ENCODE measurements at regions not wholly inside any gene's neighbourhood (a gene's known extent, or its start where the extent isn't known, plus 50 kb on each side); places are given as distances from the start of the nearest gene placed in this dataset.

- no peaks in the 10 kb centered on the region for H4K20me1 ChIP-seq (ENCODE audit: insufficient read depth, low read depth, low read length)
- H2AFZ ChIP-seq (ENCODE audit: low read length): no peak overlapping the region
- H3K27ac ChIP-seq (ENCODE audit: low read length): no peak overlapping the region
- no peak overlapping the region for H3K4me2 ChIP-seq (ENCODE audit: low read depth, low read length, poor library complexity, severe bottlenecking)
- no peaks in the 10 kb centered on the region for H3K9me2 ChIP-seq (replicated peaks; ENCODE audit: insufficient read depth, low read length)
- no peaks in the 10 kb centered on the region for H3K79me2 ChIP-seq (ENCODE audit: low read length)
- no peaks in the 10 kb centered on the region for H3K4me1 ChIP-seq (ENCODE audit: low read length)
- H3K9ac ChIP-seq (ENCODE audit: low read length): no peak overlapping the region
- no peaks in the 10 kb centered on the region for H3K27me3 ChIP-seq (ENCODE audit: low read length)
- H3K9me3 ChIP-seq (ENCODE audit: low read length): no peaks in the 10 kb centered on the region
- DNase-seq: no peak
- H3K36me3 ChIP-seq (ENCODE audit: insufficient read depth, low read length): no peaks in the 10 kb centered on the region
- no peak overlapping the region for H3K4me3 ChIP-seq (ENCODE audit: low read length)
Measured at GRCh38 chr10:128614016-128614605, 487.9 kb upstream of the MKI67 start.

- Histone ChIP-seq H3K4me2 (ENCODE audit: low read depth, low read length, poor library complexity, severe bottlenecking) (no peak overlapping the region), H3K4me3 (ENCODE audit: low read length) (no peak overlapping the region), H3K4me1 (ENCODE audit: low read length) (no peaks in the 10 kb centered on the region), H3K27ac (ENCODE audit: low read length) (no peak overlapping the region), H3K27me3 (ENCODE audit: low read length) (no peaks in the 10 kb centered on the region), H4K20me1 (ENCODE audit: insufficient read depth, low read depth, low read length) (no peaks in the 10 kb centered on the region), H3K9ac (ENCODE audit: low read length) (no peak overlapping the region), H3K79me2 (ENCODE audit: low read length) (no peaks in the 10 kb centered on the region), H3K36me3 (ENCODE audit: insufficient read depth, low read length) (no peaks in the 10 kb centered on the region), H2AFZ (ENCODE audit: low read length) (no peak overlapping the region), H3K9me3 (ENCODE audit: low read length) (no peaks in the 10 kb centered on the region), H3K9me2 (replicated peaks; ENCODE audit: insufficient read depth, low read length) (no peaks in the 10 kb centered on the region)
- no peak for DNase-seq
Measured at GRCh38 chr10:128614802-128615553, 488.8 kb upstream of the MKI67 start.

GRCh38 chr10:128617532-128617931 lies 491.3 kb upstream of the MKI67 start:
- no peak overlapping the region for H2AFZ ChIP-seq (ENCODE audit: low read length)
- no peaks in the 10 kb centered on the region for H3K9me2 ChIP-seq (replicated peaks; ENCODE audit: insufficient read depth, low read length)
- H3K79me2 ChIP-seq (ENCODE audit: low read length): no peaks in the 10 kb centered on the region
- H3K4me2 ChIP-seq (ENCODE audit: low read depth, low read length, poor library complexity, severe bottlenecking): no peak overlapping the region
- H3K4me1 ChIP-seq (ENCODE audit: low read length): no peaks in the 10 kb centered on the region
- H3K9ac ChIP-seq (ENCODE audit: low read length): no peak overlapping the region
- no peaks in the 10 kb centered on the region for H3K27me3 ChIP-seq (ENCODE audit: low read length)
- no peak overlapping the region for H3K27ac ChIP-seq (ENCODE audit: low read length)
- DNase-seq: no peak
- H3K4me3 ChIP-seq (ENCODE audit: low read length): no peak overlapping the region
- no peaks in the 10 kb centered on the region for H4K20me1 ChIP-seq (ENCODE audit: insufficient read depth, low read depth, low read length)
- H3K36me3 ChIP-seq (ENCODE audit: insufficient read depth, low read length): no peaks in the 10 kb centered on the region
- H3K9me3 ChIP-seq (ENCODE audit: low read length): no peaks in the 10 kb centered on the region

- Histone ChIP-seq H3K9me2 (replicated peaks; ENCODE audit: insufficient read depth, low read length) (no peaks in the 10 kb centered on the region), H3K9ac (ENCODE audit: low read length) (no peak overlapping the region), H3K4me1 (ENCODE audit: low read length) (no peaks in the 10 kb centered on the region), H3K27ac (ENCODE audit: low read length) (no peak overlapping the region), H3K9me3 (ENCODE audit: low read length) (no peaks in the 10 kb centered on the region), H2AFZ (ENCODE audit: low read length) (no peak overlapping the region), H3K36me3 (ENCODE audit: insufficient read depth, low read length) (no peaks in the 10 kb centered on the region), H3K4me2 (ENCODE audit: low read depth, low read length, poor library complexity, severe bottlenecking) (no peak overlapping the region), H3K79me2 (ENCODE audit: low read length) (no peaks in the 10 kb centered on the region), H4K20me1 (ENCODE audit: insufficient read depth, low read depth, low read length) (no peaks in the 10 kb centered on the region), H3K4me3 (ENCODE audit: low read length) (no peak overlapping the region), H3K27me3 (ENCODE audit: low read length) (no peaks in the 10 kb centered on the region)
- DNase-seq: no peak
Measured at GRCh38 chr10:128622706-128623105, 496.5 kb upstream of the MKI67 start.

GRCh38 chr10:128623776-128624175 lies 497.6 kb upstream of the MKI67 start:
- H3K36me3 ChIP-seq (ENCODE audit: insufficient read depth, low read length): no peaks in the 10 kb centered on the region
- no peak overlapping the region for H3K27ac ChIP-seq (ENCODE audit: low read length)

GRCh38 chr10:128624656-128625530 lies 498.7 kb upstream of the MKI67 start:
- Histone ChIP-seq H3K27ac (ENCODE audit: low read length) (no peak overlapping the region), H3K4me2 (ENCODE audit: low read depth, low read length, poor library complexity, severe bottlenecking) (no peak overlapping the region), H3K27me3 (ENCODE audit: low read length) (no peaks in the 10 kb centered on the region), H4K20me1 (ENCODE audit: insufficient read depth, low read depth, low read length) (no peaks in the 10 kb centered on the region), H3K9ac (ENCODE audit: low read length) (no peak overlapping the region), H3K79me2 (ENCODE audit: low read length) (no peaks in the 10 kb centered on the region), H3K4me3 (ENCODE audit: low read length) (no peak overlapping the region), H3K9me3 (ENCODE audit: low read length) (no peaks in the 10 kb centered on the region), H3K4me1 (ENCODE audit: low read length) (no peaks in the 10 kb centered on the region), H2AFZ (ENCODE audit: low read length) (no peak overlapping the region), H3K36me3 (ENCODE audit: insufficient read depth, low read length) (no peaks in the 10 kb centered on the region), H3K9me2 (replicated peaks; ENCODE audit: insufficient read depth, low read length) (no peaks in the 10 kb centered on the region)
- DNase-seq: no peak

More at GRCh38 chr10:128623776-128624175, 497.6 kb upstream of the MKI67 start:
- DNase-seq: no peak
- Histone ChIP-seq H3K4me2 (ENCODE audit: low read depth, low read length, poor library complexity, severe bottlenecking) (no peak overlapping the region), H3K9ac (ENCODE audit: low read length) (no peak overlapping the region), H3K27me3 (ENCODE audit: low read length) (no peaks in the 10 kb centered on the region), H2AFZ (ENCODE audit: low read length) (no peak overlapping the region), H3K9me3 (ENCODE audit: low read length) (no peaks in the 10 kb centered on the region), H4K20me1 (ENCODE audit: insufficient read depth, low read depth, low read length) (no peaks in the 10 kb centered on the region), H3K9me2 (replicated peaks; ENCODE audit: insufficient read depth, low read length) (no peaks in the 10 kb centered on the region), H3K4me3 (ENCODE audit: low read length) (no peak overlapping the region), H3K79me2 (ENCODE audit: low read length) (no peaks in the 10 kb centered on the region), H3K4me1 (ENCODE audit: low read length) (no peaks in the 10 kb centered on the region)

GRCh38 chr10:128625926-128626325 lies 499.7 kb upstream of the MKI67 start:
- no peak for DNase-seq

GRCh38 chr10:128626397-128627000 lies 500.3 kb upstream of the MKI67 start:
- Histone ChIP-seq H3K27ac (ENCODE audit: low read length) (no peak overlapping the region), H3K9ac (ENCODE audit: low read length) (no peak overlapping the region), H3K27me3 (ENCODE audit: low read length) (no peaks in the 10 kb centered on the region), H3K36me3 (ENCODE audit: insufficient read depth, low read length) (no peaks in the 10 kb centered on the region), H4K20me1 (ENCODE audit: insufficient read depth, low read depth, low read length) (no peaks in the 10 kb centered on the region), H3K9me2 (replicated peaks; ENCODE audit: insufficient read depth, low read length) (no peaks in the 10 kb centered on the region), H2AFZ (ENCODE audit: low read length) (no peak overlapping the region), H3K79me2 (ENCODE audit: low read length) (no peaks in the 10 kb centered on the region), H3K4me1 (ENCODE audit: low read length) (no peaks in the 10 kb centered on the region), H3K4me3 (ENCODE audit: low read length) (no peak overlapping the region), H3K4me2 (ENCODE audit: low read depth, low read length, poor library complexity, severe bottlenecking) (no peak overlapping the region), H3K9me3 (ENCODE audit: low read length) (no peaks in the 10 kb centered on the region)
- no peak for DNase-seq

More at GRCh38 chr10:128625926-128626325, 499.7 kb upstream of the MKI67 start:
- H2AFZ ChIP-seq (ENCODE audit: low read length): no peak overlapping the region
- H3K9ac ChIP-seq (ENCODE audit: low read length): no peak overlapping the region
- H3K9me2 ChIP-seq (replicated peaks; ENCODE audit: insufficient read depth, low read length): no peaks in the 10 kb centered on the region
- H3K36me3 ChIP-seq (ENCODE audit: insufficient read depth, low read length): no peaks in the 10 kb centered on the region
- H3K4me1 ChIP-seq (ENCODE audit: low read length): no peaks in the 10 kb centered on the region
- H3K27me3 ChIP-seq (ENCODE audit: low read length): no peaks in the 10 kb centered on the region
- no peak overlapping the region for H3K4me2 ChIP-seq (ENCODE audit: low read depth, low read length, poor library complexity, severe bottlenecking)
- H3K9me3 ChIP-seq (ENCODE audit: low read length): no peaks in the 10 kb centered on the region
- H3K27ac ChIP-seq (ENCODE audit: low read length): no peak overlapping the region
- H3K4me3 ChIP-seq (ENCODE audit: low read length): no peak overlapping the region
- H3K79me2 ChIP-seq (ENCODE audit: low read length): no peaks in the 10 kb centered on the region
- no peaks in the 10 kb centered on the region for H4K20me1 ChIP-seq (ENCODE audit: insufficient read depth, low read depth, low read length)
